Renal cortex interstitium (tissue), 11 donors: ENCODE measurements at regions not wholly inside any gene's neighbourhood (a gene's known extent, or its start where the extent isn't known, plus 50 kb on each side); places are given as distances from the start of the nearest gene placed in this dataset.

Source experiments
- DNase-seq, 11 donors: peaks; one replicate each; pipeline ENCODE4 v3.0.0-alpha.2; 2013; ENCODE audit warnings: low read depth in 9 of 11, low spot score in 4 of 11; ENCODE audit errors: extremely low read depth in 1 of 11

- no peak for DNase-seq
These were observed 64.6 kb downstream of the TSPAN17 start for GRCh38 chr5:176711883-176712282.

GRCh38 chr5:176712546-176713304 lies 65.4 kb downstream of the TSPAN17 start:
- no peak for DNase-seq

GRCh38 chr5:176713409-176713808 lies 66.1 kb downstream of the TSPAN17 start:
- DNase-seq: no peak

DNA sequence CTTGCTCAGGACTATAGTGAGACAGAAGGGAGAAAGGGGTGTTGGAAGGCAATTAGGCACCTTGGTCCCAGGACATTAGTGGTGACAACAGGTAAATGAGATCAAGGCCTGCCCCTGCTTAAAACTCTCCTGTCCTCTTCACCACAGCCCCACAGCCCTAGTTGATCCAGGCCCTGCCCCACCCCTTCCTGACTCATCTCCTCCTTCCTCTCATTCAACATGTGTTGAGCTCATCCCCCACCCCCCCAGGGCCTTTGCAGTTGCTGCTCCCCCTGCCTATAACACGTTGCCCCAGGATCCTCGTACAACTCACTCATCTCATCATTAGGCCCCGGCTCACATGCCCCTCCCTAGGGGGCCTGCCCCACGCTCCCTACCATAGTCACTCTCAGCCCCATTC lies 66.8 kb downstream of the TSPAN17 start:
- no peak for DNase-seq

DNA sequence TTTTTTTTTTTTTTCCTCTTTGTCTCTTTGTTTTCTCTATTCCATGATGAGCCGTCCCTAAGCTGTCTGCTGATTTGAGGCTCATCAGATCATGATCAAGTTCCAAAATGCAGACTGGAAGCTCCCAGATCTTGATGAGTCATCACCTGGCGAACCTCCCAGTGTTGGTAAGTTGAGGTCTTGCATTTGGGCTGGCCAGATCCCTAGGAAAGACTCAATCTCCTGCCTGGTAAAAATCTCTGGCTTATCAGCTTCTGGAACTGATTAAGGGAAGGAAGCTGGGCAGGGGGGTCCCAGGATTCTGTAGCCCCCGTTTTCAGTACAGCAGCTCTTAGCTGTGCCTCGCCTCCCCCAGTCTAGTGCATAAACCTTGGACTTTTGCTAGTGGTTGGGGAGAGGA lies 69.0 kb downstream of the TSPAN17 start:
- DNase-seq: no peak

DNA sequence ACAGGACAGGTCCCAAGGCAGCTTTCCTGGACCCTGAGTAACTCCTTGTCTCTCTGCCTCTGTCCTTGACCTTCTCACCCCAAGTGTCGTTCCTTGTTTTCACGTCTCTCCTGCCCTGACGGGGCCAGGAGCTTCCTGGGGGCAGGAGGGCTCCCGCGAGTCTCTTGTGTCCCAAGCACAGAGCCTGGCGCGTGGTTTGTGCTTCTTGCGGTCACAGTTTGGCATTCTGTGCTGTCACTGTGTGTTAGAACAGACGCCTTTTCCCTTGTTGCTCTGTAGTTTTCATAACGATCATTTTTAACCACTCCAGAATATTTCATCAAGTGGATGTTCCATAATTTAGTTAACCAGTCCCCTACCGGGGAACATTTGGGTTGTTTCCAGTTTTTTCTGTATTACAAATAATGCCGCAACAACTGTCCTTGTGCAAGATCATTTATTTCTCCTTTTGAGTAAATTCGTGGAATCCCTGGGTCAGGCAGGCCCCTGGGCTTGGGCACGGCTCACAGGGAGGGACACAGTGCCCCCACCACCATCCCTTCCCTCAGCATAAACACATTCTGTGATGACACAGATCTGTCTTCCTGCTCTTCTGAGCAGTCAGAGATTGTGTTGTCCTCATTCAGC lies 71.9 kb downstream of the TSPAN17 start:
- no peak for DNase-seq

- DNase-seq: no peak
These were observed 74.2 kb downstream of the TSPAN17 start for GRCh38 chr5:176721509-176721908.

- DNase-seq: no peak
These were observed 75.5 kb downstream of the TSPAN17 start for GRCh38 chr5:176722757-176723156.

- no peak for DNase-seq
These were observed 76.2 kb downstream of the TSPAN17 start for GRCh38 chr5:176723440-176723839.

DNA sequence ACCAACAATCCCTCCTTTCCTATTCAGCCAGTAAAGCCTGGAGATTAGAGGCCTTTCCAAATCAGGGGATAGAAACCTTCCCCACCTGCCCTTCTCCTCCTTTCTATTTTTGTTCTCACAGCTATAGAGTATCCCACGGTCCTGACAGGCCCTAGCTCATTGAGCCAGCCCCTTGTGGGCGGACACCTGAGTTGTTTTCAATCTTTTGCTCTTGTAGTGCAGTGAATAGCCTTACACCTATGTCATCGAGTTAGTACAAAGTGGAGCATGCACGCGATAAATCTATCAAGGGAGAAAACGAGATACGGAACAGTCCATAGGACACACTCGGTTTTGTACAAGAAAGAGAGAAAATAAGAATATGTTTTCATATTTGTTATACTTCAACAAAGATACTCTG lies 77.2 kb downstream of the TSPAN17 start:
- DNase-seq: no peak

GRCh38 chr5:176725521-176726280 lies 78.4 kb downstream of the TSPAN17 start:
- no peak for DNase-seq

DNA sequence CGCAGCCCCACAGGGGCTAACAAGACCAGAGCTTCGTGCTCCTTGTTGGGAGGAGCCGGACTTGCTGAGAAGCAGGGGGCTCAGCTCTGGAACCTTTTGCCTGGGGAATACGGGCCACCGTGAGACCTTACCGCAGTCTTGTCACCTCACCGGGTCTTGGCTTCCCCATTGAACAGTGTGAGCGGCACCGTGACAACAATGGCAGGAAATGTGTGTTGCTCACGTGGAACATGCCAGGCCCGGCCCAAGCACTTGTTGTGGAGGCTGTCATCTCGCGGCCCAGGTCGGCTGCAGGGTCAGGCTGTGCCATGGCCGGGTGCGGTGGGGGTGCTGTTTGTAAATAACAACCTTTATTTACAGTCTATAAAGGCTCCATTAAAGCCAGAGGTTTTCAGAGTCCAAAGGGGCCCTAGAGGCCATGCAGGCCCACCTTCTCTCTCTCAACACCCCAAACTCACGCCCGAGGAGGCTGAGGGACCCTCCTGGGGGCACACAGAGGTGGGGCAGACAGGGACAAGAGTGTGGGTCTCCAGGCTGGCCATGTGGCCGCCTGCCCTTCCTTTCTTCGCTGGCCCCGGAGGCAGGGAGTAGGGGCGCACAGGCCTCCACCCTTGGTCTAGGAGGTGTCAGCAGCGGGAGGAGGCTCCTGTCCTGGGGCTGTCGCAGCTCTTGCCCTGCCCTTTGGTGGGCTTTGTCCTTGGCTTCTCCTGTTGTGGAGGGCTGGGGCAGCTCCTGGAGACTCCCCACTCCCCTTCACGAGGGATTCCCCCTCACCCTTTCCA lies 79.7 kb downstream of the TSPAN17 start:
- DNase-seq: no peak

DNA sequence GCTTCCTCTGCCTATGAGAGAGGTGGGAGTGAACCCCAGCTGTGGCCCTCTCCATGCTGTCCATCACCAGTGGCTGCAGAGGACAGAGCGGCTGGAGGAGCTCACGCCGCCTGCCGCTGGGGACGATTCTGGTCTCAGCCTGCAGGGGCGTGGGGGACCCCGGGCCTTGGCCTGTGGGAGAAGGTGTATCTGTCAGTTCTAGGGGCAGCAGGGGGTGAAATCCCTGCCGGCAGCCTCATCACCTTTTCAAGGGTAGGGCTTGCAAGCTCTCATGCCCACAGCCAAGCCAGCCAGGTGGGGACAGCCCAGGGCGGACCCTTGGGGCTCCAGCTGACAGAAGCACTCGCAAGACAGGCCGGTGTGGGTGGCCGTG lies 80.2 kb downstream of the TSPAN17 start:
- no peak for DNase-seq

- DNase-seq: no peak
These were observed 80.8 kb downstream of the TSPAN17 start for GRCh38 chr5:176727983-176728675.

DNA sequence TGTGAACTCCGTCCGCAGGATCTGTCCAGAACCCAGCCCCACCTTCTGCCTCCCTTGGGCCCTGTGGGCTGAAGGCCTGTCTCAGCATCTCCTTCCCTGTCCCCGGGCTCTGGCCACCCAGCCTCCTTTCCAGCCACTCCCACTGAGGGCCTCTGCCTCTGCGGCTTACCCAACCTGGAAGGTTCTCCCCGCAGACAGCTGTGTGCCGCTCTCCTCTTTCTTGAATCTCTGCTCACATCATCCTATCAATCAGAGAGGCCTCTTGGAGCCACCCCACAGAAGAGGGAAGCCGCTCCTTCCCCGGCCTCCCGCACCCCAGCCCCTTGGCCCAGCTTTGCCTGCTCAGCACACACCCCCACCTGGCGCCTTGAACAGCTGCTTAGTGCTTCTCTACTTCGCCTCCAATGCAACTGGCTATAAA lies 81.5 kb upstream of the UNC5A start:
- no peak for DNase-seq

DNA sequence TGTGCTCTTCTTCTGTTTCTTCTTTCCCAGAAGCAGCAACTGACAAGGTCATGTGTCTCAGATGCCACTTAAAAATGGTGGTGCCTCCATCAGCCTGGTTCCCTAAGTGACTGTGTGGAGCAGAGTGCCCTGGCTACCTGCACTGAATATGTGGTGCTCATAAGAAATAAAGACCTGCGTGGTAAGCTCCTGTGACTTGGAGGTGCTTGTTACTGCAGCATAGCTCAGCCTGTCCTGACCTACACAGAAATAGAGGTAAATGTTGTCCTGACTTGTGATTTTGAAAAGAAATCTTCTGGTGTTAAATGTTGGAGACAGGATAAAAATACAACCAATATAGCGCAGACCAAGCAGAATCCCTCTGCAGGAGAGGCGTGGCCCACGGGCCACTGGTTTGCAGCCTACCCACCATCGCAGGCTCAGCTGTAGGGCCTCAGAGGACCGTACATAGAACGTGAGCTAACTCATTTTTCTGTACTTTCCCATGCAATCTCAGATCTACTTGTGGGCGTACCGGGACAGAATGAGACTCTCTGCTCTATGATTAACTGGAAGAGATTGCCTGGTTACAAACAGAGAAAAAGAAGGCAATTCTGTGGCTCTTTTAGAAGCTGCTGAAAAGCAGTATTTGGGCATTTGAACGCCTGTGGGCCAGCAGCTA lies 79.4 kb upstream of the UNC5A start:
- no peak for DNase-seq

DNA sequence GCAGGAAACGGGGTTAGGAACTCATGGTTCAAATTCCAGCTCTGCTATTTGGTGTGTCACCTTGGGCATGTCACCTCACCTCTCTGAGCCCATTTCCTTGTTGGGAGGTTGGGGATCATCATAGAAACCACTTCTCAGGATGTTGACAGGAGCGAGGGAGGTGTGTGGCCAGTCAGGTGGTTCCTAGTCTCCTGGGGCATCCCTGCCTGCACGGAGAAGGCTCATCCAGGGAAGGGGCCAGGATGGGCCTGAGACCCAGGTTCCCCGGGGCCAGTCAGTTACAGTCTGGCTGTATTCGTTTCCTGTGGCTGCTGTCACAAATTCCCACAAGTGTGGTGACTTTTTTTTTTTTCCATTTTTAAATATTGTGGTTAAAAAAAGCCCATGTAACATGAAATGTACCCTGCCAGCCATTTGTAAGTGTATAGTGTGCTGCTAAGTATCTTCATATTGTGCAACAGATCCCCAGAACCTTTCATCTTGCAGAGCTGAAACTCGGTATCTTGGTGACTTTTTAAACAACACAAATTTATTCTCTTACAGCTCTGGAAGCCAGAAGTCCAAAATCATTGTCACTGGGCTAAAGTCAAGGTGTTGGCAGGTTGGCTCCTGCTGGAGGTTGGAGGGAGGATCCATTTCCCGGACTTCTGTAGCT lies 78.7 kb upstream of the UNC5A start:
- no peak for DNase-seq

DNA sequence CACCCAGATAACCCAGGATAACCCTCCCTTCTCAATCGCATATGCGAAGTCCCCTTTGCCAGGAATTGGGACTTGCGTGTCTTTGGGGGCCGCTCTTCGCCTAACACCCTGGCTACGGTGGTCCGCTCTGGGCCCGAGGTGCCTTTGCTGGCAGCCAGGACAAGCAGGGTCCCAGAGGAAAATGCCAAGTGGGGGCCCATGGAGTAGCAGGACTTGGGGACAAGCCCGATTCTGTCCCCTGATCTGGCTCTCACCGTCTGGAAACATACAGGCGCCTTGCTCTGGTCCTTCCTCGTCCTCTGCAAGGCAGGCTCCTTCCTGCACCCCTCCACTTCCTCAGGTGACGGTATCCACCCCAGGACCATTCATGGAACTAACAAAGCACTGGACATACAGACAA lies 78.1 kb upstream of the UNC5A start:
- DNase-seq: no peak
